GM10266 (cell line): ENCODE measurements at regions not wholly inside any gene's neighbourhood (a gene's known extent, or its start where the extent isn't known, plus 50 kb on each side); places are given as distances from the start of the nearest gene placed in this dataset.
"Not testable (repeated sequence)": the region's sequence is repeated elsewhere in the genome, so short reads cannot be mapped to it uniquely, and the experiment has no call there.

ENCODE experiments used
- DNase-seq: peaks from one replicate; pipeline ENCODE4 v3.0.0; 2012; ENCODE audit errors: extremely low spot score
- CTCF ChIP-seq: IDR thresholded peaks from 2 replicates; pipeline ENCODE4 v1.5.1; 2012; ENCODE audit warnings: mild to moderate bottlenecking, low read depth; ENCODE audit not compliant: control insufficient read depth, insufficient read depth; ENCODE audit errors: missing control alignments

- DNase-seq, result no peak
- no peak for TF ChIP-seq CTCF
Observed at GRCh38 chrY:7659047-7659446, 747.5 kb upstream of the AMELY start.

- no peak for TF ChIP-seq CTCF
- no peak for DNase-seq
Observed at GRCh38 chrY:7656596-7656995, 745.0 kb upstream of the AMELY start.

GRCh38 chrY:7654985-7655384, 743.4 kb upstream of the AMELY start:
- DNase-seq, result no peak
- TF ChIP-seq CTCF, result no peak

GRCh38 chrY:7649866-7650265, 738.3 kb upstream of the AMELY start:
- DNase-seq, result not testable (repeated sequence)
